Mucosa of descending colon (tissue), 3 donors: ENCODE measurements at regions not wholly inside any gene's neighbourhood (a gene's known extent, or its start where the extent isn't known, plus 50 kb on each side); places are given as distances from the start of the nearest gene placed in this dataset.

ENCODE experiments used
- ATAC-seq: fragments of 200-7000 bp; cut with Tn5 transposase; one replicate; pipeline ENCODE4 v1.9.1; 2020; ENCODE audit warnings: mild to moderate bottlenecking, moderate library complexity
- DNase-seq, 3 donors: peaks; one replicate each; pipeline ENCODE4 v3.0.0-alpha.2; 2020
- H3K36me3 ChIP-seq: fragments of 200-600 bp; one replicate; pipeline ENCODE4 v1.8.0; 2021; ENCODE audit warnings: low read depth, mild to moderate bottlenecking
- H3K4me1 ChIP-seq: fragments of 200-600 bp; one replicate; pipeline ENCODE4 v1.8.0; 2021; ENCODE audit warnings: low read depth, mild to moderate bottlenecking
- H3K4me3 ChIP-seq: fragments of 200-600 bp; one replicate; pipeline ENCODE4 v1.8.0; 2021; ENCODE audit warnings: mild to moderate bottlenecking
- H3K9me3 ChIP-seq: fragments of 200-600 bp; one replicate; pipeline ENCODE4 v1.8.0; 2021; ENCODE audit warnings: mild to moderate bottlenecking
- intact Hi-C, 2 donors: fragments of 100-400 bp; cut with DNase I in 1 of 2; cut with micrococcal nuclease in 1 of 2; formaldehyde crosslinking; loops; one replicate each; pipeline versions ENCODE4 v1.11.0 to v1.11.1; 2022; cut with DNase I, micrococcal nuclease
- TF ChIP-seq, protein P1 (sequence below): fragments of 200-600 bp; IDR thresholded peaks from one replicate; pipeline ENCODE4 v1.8.0; 2022; ENCODE audit warnings: antibody characterized with exemption, mild to moderate bottlenecking
- donor health status: DM: no; HTN: no; CAD: no; lungs with moderate emphysema.
- donor health status: DM: no; HTN: no; CAD: no.
- donor health status: DM: no; HTN: yes; CAD: no.

DNA sequence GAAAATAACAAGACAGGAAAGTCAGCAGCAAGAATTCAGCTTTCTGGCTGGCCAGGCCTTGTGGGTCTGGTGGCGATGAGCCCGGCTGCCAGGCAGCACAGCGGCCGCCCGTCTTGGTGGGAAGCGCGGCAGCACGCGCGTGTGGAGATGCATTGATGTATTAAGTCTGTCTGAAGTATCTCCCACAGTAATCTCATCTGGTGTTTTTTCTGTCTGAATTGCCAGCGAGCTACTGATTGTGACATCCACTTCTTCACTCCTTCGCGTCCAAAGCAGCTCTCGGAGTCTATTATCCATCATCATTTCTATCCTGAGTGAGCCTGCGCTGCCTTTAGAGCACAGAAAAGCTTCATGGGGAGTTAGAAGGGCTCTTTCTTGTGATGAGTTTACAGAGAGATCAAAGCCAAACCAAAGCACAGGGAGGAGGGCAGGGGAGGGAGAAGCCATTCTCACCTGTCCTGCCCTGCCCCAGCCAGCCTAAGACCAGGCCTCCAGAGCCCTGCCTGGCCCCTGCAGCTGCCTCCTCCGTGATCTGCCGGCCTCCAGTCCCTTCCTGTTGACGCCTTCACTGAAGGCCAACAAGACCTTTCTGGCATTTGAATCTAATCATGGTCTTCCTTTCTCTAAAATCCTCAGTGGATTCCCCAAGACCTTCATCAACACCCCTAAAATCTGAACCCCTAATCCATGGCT is 1419.0 kb downstream of the TBC1D22A start:
- TF ChIP-seq, protein P1, sequence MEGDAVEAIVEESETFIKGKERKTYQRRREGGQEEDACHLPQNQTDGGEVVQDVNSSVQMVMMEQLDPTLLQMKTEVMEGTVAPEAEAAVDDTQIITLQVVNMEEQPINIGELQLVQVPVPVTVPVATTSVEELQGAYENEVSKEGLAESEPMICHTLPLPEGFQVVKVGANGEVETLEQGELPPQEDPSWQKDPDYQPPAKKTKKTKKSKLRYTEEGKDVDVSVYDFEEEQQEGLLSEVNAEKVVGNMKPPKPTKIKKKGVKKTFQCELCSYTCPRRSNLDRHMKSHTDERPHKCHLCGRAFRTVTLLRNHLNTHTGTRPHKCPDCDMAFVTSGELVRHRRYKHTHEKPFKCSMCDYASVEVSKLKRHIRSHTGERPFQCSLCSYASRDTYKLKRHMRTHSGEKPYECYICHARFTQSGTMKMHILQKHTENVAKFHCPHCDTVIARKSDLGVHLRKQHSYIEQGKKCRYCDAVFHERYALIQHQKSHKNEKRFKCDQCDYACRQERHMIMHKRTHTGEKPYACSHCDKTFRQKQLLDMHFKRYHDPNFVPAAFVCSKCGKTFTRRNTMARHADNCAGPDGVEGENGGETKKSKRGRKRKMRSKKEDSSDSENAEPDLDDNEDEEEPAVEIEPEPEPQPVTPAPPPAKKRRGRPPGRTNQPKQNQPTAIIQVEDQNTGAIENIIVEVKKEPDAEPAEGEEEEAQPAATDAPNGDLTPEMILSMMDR: no peak
- Histone ChIP-seq H3K4me1 (no peaks in the 10 kb centered on the region), H3K36me3 (no peaks in the 10 kb centered on the region), H3K4me3 (no peak overlapping the region), H3K9me3 (no peaks in the 10 kb centered on the region)
- intact Hi-C loops: no loop called here
- ATAC-seq (no peak), DNase-seq (no peak)

DNA sequence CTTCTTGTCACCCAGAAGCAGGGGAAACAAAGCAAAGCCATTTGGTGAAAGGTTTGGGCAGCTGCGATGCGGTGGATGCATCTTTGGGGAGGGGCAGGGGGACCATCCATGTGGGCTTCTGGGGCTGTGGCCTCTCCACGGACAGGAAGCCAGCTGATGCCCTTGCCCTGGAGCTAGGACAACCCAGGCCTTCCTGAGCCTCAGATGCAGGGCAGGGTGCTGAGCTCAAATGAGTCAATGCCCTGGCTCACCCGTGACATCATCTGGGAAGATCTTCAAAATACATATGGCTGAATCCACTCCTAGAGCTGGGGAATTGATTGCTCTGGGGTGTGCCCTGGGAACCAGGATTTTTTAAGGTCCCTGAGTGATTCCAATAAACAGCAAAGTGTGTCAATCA is 1418.2 kb downstream of the TBC1D22A start:
- intact Hi-C loops: no loop called here
- TF ChIP-seq, protein P1: no peak
- DNase-seq (no peak), ATAC-seq (no peak)
- no peaks in the 10 kb centered on the region for H3K36me3 ChIP-seq
- H3K4me3 ChIP-seq: no peak overlapping the region
- no peaks in the 10 kb centered on the region for H3K9me3 ChIP-seq
- no peaks in the 10 kb centered on the region for H3K4me1 ChIP-seq

DNA sequence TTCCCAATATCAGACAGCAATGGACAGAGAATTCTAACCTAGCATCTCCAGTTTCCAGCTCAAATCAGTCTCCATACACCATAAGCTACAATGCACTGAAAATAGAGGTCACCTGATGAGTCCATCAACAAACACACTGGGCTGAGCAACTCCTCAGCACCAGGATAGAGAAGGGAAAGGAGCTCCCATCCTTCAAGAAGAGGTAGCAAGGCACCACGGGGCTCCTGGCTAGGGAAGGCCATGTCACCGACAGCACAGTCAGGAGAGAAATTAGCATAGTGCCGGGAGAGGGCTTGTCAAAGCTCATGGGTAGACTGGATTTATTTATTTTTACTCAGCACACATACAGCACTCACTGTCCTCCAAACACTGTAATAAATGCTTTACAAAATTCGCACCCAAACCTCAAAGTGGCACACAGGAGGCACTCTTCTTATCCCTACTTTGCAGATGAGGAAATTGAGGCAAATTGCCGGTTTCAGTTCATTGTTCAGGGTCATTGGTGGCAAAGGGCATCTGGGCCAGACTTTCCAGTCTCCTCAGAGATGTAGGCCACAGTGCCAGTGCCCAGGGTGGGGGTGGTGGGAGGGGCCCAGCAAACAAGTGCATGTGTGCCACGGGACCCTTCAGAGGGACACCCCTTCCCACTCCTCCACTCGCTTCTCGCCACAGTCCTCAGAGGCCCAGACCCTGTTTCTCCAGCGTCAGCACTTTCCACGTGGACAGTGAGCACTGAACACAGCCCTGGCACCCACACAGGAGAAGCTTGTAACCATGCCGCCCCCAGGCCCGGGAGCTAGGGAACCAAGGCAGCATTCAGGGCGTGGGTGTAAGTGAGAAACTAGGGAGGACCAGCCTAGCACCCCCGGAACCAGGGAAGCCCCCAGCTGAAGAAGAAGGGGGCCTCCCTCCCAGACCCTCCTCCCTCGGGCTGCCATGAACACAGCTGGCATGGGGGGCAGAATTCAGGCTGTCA is 1417.4 kb downstream of the TBC1D22A start:
- DNase-seq (no peak), ATAC-seq (no peak)
- Histone ChIP-seq H3K4me3 (no peak overlapping the region), H3K9me3 (no peaks in the 10 kb centered on the region), H3K36me3 (no peaks in the 10 kb centered on the region), H3K4me1 (no peaks in the 10 kb centered on the region)
- TF ChIP-seq, protein P1: no peak
- intact Hi-C loops: no loop called here

DNA sequence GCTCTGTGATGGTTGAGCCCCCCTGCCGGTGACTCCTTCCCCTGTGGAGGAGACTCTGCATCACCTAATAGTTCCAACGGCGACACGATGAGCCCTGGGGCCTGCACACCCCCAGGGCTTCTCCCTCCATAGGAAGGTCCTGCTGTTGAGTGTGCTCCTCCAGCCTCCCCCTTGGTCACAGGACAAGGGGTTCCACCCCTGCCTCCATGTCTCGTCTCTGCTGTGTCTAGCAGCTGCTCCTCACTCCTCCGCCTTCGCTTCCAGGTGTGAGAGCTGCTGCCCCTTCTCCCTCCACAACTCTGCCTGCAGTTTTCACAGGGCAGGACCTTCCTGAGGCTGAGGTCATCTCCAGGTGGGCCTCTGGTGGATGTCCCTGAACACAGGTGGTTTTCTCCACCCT is 1416.1 kb downstream of the TBC1D22A start:
- Histone ChIP-seq H3K36me3 (no peaks in the 10 kb centered on the region), H3K4me3 (no peak overlapping the region), H3K9me3 (no peaks in the 10 kb centered on the region), H3K4me1 (no peaks in the 10 kb centered on the region)
- TF ChIP-seq, protein P1: no peak
- intact Hi-C loops: no loop called here
- no peak for ATAC-seq
- DNase-seq: no peak

DNA sequence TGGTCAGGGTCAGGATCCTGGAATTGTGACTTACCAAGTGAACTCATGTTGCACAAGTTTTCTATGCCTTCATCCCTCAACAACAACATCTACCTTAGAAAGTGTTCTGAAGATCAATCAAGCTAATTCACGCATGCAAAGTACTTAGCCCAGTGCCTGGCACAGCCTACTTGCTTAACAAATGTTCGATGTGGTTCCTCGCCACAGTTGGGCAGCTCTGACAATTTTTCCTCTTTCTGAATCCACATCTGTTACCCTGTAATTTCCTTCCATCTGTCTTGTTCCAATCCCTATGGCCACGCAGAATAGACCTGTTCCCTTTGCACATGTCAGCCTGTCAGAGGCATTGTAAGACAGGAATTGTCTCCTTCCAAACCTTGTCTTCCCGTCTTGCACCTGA is 1415.2 kb downstream of the TBC1D22A start:
- no peak for ATAC-seq

More for the DNA sequence above, 1415.2 kb downstream of the TBC1D22A start:
- H3K4me1 ChIP-seq: no peaks in the 10 kb centered on the region
- intact Hi-C loops: no loop called here
- H3K9me3 ChIP-seq: no peaks in the 10 kb centered on the region
- no peak for DNase-seq
- TF ChIP-seq, protein P1: no peak
- no peaks in the 10 kb centered on the region for H3K36me3 ChIP-seq
- H3K4me3 ChIP-seq: no peak overlapping the region
